SJCRH30 (cell line): ENCODE measurements at regions not wholly inside any gene's neighbourhood (a gene's known extent, or its start where the extent isn't known, plus 50 kb on each side); places are given as distances from the start of the nearest gene placed in this dataset.

Experiments used
- DNase-seq, 2 experiments: peaks; one replicate each; pipeline ENCODE4 v3.0.0-alpha.2; 2015 to 2020
- H3K27ac ChIP-seq: fragments of 250-450 bp; sonication (Bioruptor Pico); 2 replicates; pipeline ENCODE4 v1.5.1; 2020; ENCODE audit warnings: mild to moderate bottlenecking, moderate library complexity
- H3K27me3 ChIP-seq: fragments of 250-450 bp; sonication (Bioruptor Pico); 2 replicates; pipeline ENCODE4 v1.5.1; 2020; ENCODE audit warnings: mild to moderate bottlenecking, moderate library complexity
- H3K36me3 ChIP-seq: fragments of 250-450 bp; sonication (Bioruptor Pico); 2 replicates; pipeline ENCODE4 v1.5.1; 2020; ENCODE audit warnings: mild to moderate bottlenecking, moderate library complexity
- H3K4me1 ChIP-seq: fragments of 250-450 bp; sonication (Bioruptor Pico); 2 replicates; pipeline ENCODE4 v1.5.1; 2020; ENCODE audit warnings: mild to moderate bottlenecking, moderate library complexity
- H3K4me3 ChIP-seq: fragments of 250-450 bp; sonication (Bioruptor Pico); 2 replicates; pipeline ENCODE4 v1.5.1; 2020; ENCODE audit warnings: mild to moderate bottlenecking, moderate library complexity
- H3K9me3 ChIP-seq: fragments of 250-450 bp; sonication (Bioruptor Pico); replicated peaks from 2 replicates; pipeline ENCODE4 v1.5.1; 2020; ENCODE audit warnings: mild to moderate bottlenecking, moderate library complexity

DNA sequence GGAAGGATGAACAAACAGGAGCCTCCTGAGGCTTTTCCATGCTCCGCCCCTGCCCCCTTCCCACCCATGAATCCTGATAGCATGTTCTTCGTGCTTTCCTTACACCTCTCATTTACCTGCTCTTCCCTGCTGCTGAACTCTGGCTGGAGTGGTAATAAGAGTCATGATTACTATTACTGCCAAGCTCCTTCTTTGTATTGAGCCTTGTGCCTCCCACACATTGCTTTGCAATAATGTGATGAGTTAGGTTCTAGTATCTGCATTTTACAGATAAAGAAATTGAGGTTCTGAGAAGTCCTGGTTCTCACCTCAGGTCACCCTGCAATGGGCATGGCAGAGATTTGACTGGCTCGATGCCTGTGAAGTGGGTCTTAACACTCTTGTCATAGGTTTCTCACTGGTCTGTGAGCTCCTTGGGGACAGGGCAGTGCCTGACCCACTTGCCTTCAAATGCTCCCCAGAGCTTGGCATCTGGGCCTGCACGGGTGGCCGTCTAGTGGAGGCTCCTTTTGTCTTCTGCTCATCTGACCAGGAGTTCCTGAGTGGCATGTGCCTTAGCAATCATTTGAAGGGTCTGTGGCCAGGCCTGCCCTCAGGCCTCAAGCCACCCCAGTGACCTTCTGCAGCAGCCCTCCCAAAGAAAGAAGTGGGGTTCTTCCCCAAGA is 309.2 kb upstream of the ZMIZ1 start:
- no peak overlapping the region for H3K4me3 ChIP-seq
- H3K36me3 ChIP-seq, result no peaks in the 10 kb centered on the region
- no peak for DNase-seq
- no peaks in the 10 kb centered on the region for H3K27me3 ChIP-seq
- no peak overlapping the region for H3K27ac ChIP-seq
- H3K4me1 ChIP-seq, result peaks cover 38% of the 10 kb centered on the region
- H3K9me3 ChIP-seq, result no peaks in the 10 kb centered on the region

DNA sequence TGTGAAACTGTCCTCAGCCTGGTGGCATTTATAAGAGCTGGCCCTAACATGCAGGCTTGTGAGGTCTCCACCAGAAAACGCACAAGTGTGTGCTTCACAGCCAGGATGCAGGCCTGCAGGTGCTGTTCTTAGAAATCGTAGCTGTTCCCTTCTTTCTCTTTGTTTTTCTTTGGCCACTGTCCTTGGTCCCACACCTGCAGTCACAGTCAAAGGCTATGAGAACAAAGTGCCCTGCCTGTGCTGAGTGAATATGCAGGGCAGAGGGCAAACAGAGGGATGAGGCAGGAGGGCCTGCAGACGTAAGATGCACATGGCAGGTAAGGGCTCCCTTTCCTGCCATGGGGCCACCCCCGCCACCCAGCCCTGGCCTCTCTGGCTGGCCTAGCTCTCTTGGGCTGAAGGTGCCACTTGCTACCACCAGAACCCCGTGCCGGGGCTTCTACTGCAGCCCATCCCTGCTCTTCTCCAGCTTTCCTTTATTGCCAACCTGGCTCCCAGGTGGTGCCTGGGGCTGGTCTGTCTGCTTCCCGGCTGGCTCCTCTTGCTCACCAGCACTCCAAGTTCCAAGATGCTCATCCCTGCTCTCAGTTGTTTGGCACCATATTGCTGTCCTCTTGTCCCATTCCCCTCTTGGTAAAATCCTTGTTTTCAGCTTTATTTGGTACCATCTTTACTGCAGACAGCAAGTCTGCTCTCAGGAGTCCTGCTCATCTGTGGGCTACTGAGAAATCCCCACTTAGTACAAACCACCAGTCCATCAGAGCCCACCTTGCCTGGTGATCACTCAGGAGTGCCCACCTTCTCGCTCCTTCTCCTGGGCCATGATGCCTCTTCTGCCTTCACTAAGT is 308.1 kb upstream of the ZMIZ1 start:
- no peak overlapping the region for H3K27ac ChIP-seq
- DNase-seq, result no peak
- H3K36me3 ChIP-seq, result no peaks in the 10 kb centered on the region
- H3K27me3 ChIP-seq, result no peaks in the 10 kb centered on the region
- peaks cover 32% of the 10 kb centered on the region for H3K4me1 ChIP-seq
- H3K4me3 ChIP-seq, result no peak overlapping the region
- H3K9me3 ChIP-seq, result no peaks in the 10 kb centered on the region

DNA sequence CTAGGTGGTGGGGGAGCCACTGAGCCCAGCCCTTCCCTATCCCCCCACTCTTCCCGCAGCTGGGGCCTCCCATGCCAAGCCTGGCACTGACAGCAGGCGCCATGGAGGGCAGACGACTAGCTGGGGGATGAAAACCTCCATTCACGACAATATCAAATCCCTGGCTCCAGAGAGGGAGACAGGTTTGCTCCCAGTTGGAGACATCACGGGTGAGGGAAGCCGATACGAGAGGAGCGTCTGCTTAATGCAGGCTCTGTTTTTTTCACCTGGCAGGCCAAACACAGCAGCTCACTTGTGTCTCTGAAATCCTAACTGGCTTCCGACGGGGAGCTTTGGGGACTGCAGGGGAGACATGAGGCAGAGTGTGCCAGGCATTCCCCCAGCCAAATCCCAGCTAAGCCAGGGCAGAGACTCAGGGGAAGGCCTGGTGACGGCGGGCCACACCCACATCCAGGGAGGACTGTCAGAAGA is 307.4 kb upstream of the ZMIZ1 start:
- Histone ChIP-seq H3K27me3 (no peaks in the 10 kb centered on the region), H3K4me3 (no peak overlapping the region), H3K4me1 (peaks cover 32% of the 10 kb centered on the region), H3K9me3 (no peaks in the 10 kb centered on the region), H3K27ac (no peak overlapping the region), H3K36me3 (no peaks in the 10 kb centered on the region)
- peak; percentile 15 to 33 for DNase-seq

DNA sequence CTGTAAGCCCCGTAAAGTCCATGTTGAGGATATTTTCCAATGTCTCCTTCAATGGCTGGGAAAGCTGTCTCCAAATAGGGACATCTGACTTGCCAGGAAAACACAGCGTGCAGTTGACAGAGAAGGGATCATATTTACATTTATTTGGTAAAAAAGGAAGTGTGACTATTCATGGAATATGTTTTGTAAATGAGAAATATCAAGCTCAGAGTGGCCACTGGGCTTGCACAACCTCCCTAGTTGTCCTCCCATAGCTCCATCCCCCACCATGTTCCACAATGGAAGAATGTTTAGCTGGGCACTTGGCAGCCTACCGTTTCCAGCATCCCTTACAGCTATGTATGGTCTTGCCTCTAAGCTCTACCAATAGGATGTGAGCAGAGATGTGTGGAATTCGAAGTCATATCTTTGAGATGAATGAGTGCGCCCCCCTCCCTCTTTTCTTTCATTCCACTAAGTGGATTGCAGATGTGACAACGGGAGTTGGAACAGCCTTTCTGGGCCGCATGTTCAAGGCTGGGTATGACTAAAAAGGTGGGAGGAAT is 306.6 kb upstream of the ZMIZ1 start:
- H3K27me3 ChIP-seq, result no peaks in the 10 kb centered on the region
- peaks cover 26% of the 10 kb centered on the region for H3K4me1 ChIP-seq
- H3K27ac ChIP-seq, result no peak overlapping the region
- no peaks in the 10 kb centered on the region for H3K9me3 ChIP-seq
- H3K4me3 ChIP-seq, result no peak overlapping the region
- no peaks in the 10 kb centered on the region for H3K36me3 ChIP-seq
- DNase-seq, result no peak

DNA sequence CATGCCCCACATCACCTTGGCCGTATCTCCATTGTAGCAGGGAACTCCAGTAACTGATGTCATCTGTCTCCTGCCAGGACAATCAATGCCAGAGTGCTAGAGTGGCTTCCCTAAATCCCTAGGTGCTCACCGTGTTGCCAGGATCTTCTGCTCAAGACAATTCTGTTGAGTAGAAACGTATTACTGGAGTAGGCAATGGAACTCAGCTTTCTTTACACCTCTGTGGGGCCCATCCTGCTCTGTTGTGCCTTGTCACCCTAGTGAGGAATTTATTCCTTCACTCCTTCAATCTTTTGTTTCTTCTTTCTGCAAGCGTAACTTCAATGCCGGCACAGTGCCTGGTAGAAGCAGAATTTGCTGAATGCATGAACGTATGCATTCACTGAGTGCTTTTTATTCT is 305.5 kb upstream of the ZMIZ1 start:
- Histone ChIP-seq H3K4me1 (peaks cover 28% of the 10 kb centered on the region), H3K27me3 (no peaks in the 10 kb centered on the region), H3K27ac (no peak overlapping the region), H3K9me3 (no peaks in the 10 kb centered on the region), H3K36me3 (no peaks in the 10 kb centered on the region), H3K4me3 (no peak overlapping the region)
- no peak for DNase-seq

DNA sequence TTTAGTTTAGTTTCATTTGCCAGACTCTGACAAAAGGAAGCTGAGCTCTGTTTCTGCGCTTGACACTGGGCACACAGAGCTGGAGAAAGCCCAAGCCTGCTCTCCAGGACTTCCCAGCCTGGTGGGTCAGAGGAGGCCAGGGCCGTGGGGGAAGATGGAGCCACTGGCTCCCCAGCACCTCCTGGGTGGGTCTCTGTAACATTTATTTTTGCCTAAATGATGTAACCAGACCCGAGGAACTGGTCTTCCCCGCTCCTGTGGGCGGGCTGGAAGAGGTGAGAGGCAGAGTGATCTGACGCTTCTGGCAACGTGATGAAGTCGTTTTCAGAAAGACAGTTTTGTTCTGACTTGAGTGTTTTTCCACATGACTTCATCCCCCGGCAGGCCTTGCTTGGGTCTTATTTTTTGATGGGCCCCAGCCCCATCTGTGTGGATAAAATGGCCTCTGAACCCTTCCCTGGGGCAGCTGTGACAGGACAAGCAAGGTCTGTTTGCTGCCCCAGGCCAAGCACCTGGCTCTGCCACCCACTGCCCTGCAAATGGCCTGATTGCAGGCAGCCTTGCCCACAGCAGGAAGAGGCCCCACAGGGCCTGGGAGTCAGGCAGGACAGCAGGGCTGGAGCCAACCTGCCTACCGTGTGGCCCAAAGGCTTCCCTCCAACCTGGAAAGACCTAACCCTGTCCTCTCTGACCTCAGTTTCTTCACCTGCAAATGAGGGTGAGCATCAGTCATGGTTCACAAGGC is 304.9 kb upstream of the ZMIZ1 start:
- DNase-seq, result peak; percentile 38 to 63
- H3K27ac ChIP-seq, result no peak overlapping the region

DNA sequence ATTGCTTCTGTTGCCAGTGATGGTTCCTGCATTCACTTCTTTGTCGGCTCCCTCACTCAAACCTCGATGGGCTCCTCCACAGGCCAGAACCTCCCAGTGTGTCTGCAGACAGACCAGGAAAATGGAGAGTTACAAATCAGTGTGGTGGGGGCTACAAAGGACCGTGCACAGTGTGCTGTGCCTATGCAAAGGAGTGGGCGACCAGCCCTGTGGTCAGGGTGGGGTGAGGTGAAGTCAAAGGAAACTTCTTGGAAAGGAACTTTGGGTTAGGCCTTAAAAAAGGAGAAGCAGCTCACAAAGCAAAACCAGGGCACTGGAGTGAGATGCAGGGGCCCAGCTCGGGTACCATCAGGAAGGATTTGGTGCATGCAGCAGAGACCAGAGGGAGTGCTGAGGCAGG is 304.3 kb upstream of the ZMIZ1 start:
- no peaks in the 10 kb centered on the region for H3K9me3 ChIP-seq
- no peak overlapping the region for H3K4me3 ChIP-seq
- H3K36me3 ChIP-seq, result no peaks in the 10 kb centered on the region
- H3K27ac ChIP-seq, result no peak overlapping the region
- H3K27me3 ChIP-seq, result no peaks in the 10 kb centered on the region
- H3K4me1 ChIP-seq, result peaks cover 36% of the 10 kb centered on the region
- DNase-seq, result no peak

More for the DNA sequence above, 304.9 kb upstream of the ZMIZ1 start:
- Histone ChIP-seq H3K4me3 (no peak overlapping the region), H3K27me3 (no peaks in the 10 kb centered on the region), H3K9me3 (no peaks in the 10 kb centered on the region), H3K36me3 (no peaks in the 10 kb centered on the region), H3K4me1 (peaks cover 34% of the 10 kb centered on the region)

DNA sequence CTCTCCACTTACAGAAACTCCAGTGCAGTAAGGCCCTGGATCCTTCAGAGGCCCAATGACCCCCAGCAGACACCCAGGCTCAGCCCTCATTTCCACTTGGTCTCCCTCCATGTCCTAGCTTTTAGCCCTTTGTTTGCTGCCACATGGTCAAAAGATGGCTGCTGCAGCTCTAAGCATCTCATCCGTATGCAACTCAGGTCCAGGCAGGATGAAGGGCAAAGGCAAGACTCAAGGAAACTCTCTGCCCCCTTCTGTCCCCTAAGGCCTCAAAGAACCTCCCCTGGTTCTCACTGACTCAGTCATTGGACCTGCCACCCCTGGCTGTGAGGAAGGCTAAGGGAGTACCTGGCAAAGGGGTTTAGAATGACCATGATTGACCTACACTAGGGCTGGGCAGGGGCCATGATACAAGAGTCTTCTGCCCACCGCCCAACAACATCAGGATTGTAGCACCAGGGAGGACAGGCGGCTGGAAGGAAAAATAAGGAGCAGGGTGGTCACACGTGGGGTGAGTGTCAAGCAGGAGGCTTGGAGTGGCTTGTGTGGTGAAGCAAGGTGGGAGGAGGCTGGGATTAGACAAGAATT is 303.8 kb upstream of the ZMIZ1 start:
- Histone ChIP-seq H3K27ac (no peak overlapping the region), H3K4me1 (peaks cover 36% of the 10 kb centered on the region), H3K9me3 (no peaks in the 10 kb centered on the region), H3K27me3 (no peaks in the 10 kb centered on the region), H3K4me3 (no peak overlapping the region), H3K36me3 (no peaks in the 10 kb centered on the region)
- DNase-seq, result no peak

DNA sequence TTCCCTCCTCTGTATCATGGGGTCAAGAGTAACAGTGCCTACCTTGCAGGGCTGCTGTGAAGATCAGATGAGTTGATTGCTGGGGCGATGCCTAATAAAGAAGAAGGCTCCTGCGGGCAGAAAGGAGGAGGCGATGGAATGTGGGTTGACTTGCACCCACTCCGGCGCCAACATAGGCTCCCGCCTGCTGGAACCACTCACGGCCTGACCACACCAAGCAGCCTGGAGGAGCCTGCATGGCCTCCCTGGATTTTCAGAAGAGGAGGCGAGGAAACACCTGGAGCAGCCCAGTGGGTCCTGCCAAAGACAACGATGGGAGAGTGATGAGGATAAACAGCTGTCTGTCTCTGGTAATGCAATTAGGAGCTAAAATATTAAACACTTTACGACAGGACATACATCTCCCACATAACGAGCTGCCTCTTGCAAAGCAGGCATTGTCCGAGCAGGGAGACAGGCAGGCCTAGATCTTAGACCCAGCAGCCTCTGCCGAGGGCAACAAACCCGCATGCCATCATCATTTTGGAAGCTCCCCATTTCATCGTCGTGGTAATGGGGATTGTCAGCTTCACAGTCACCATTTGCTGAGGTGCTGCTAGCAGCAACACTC is 302.9 kb upstream of the ZMIZ1 start:
- Histone ChIP-seq H3K36me3 (no peaks in the 10 kb centered on the region), H3K27ac (0 out of 2 replicates have a peak overlapping the region, but pooled peaks have one; percentile 14), H3K9me3 (no peaks in the 10 kb centered on the region), H3K4me1 (peaks cover 36% of the 10 kb centered on the region), H3K4me3 (no peak overlapping the region), H3K27me3 (no peaks in the 10 kb centered on the region)
- DNase-seq, result peak; percentile 19 to 43

DNA sequence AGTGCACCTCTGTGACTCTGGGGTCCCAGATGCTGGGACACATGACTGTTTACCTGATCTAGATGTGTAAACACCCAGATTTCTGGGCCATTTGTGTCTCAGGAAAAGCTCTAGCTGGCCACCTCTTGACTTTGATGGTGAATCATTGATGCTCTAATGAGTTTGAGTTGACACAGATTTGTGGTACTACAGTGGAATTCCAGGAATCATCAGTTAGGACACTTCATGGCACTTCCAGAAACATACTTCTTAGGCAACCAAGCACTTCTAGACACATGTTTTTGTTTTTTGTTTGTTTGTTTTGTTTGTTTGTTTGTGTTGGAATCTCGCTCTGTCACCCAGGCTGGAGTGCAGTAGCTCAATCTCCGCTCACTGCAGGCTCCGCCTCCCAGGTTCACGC is 302.2 kb upstream of the ZMIZ1 start:
- no peak overlapping the region for H3K4me3 ChIP-seq
- H3K9me3 ChIP-seq, result no peaks in the 10 kb centered on the region
- no peak for DNase-seq
- no peaks in the 10 kb centered on the region for H3K36me3 ChIP-seq
- H3K27ac ChIP-seq, result no peak overlapping the region
- H3K27me3 ChIP-seq, result no peaks in the 10 kb centered on the region
- H3K4me1 ChIP-seq, result peaks cover 36% of the 10 kb centered on the region

DNA sequence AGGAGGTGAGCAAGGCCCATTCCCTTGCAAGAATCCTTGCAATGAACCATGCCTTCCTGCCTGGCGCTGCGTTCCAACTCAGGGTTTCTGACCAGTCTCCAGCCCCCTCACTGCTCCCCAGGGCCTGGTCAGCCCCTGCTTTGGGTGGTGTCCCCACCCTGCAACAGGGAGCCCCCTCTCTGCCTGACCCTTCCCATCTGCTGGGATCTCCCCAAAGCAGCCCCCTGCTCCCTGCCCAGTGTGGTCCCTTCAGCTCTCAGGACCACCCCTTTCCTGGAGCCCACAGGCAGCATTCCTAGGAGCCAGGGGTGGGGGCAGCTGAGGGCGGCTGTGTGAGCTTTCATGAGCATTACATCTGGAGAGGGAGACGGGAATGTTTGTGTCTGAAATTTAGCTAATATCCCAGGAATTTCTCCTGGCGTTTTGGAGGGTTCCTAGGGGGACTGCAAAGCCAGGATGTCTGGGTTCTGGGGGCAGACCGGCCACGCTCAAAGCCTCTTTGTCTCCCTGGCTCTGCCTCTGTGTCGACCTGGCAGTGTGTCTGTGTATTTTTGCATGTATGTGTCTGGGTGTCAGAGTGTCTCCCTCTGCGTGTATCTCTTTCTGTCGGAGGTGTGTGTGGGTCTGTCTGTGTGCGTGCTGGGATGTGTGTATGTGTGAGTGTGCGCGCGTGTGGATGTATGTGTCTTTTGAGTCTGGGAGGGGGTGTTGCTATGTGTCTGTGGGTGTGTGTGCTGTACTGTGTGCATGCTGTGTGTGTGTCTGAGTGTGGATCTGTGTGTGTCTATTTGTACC is 300.5 kb upstream of the ZMIZ1 start:
- H3K4me3 ChIP-seq, result no peak overlapping the region
- peak; percentile 26 to 27 for DNase-seq
- H3K27me3 ChIP-seq, result no peaks in the 10 kb centered on the region
- H3K4me1 ChIP-seq, result peaks cover 34% of the 10 kb centered on the region
- no peaks in the 10 kb centered on the region for H3K36me3 ChIP-seq
- H3K9me3 ChIP-seq, result no peaks in the 10 kb centered on the region
- H3K27ac ChIP-seq, result peak overlapping the region; percentile 31; the same call in 1 of the 2 replicates

DNA sequence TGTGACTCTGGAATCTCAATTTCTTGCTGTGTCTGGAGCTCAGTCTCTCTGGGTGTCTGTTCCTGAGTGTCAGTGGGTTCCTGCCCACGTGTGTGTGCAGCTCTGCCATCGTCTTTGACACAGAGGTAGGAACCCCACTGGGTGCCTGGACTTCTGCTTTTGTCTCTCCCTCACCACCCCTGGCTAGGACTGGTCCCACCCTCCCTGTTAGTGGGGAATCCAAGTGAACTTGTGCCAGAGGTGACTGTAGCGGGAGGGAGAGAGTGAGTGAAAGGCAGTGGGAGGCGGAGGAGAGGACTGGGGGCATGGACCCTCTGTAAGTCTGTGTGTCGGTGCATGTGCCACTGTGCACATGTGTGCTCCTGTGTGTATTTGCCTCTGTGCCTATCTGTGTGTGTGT is 299.9 kb upstream of the ZMIZ1 start:
- Histone ChIP-seq H3K4me1 (peaks cover 29% of the 10 kb centered on the region), H3K4me3 (no peak overlapping the region)

DNA sequence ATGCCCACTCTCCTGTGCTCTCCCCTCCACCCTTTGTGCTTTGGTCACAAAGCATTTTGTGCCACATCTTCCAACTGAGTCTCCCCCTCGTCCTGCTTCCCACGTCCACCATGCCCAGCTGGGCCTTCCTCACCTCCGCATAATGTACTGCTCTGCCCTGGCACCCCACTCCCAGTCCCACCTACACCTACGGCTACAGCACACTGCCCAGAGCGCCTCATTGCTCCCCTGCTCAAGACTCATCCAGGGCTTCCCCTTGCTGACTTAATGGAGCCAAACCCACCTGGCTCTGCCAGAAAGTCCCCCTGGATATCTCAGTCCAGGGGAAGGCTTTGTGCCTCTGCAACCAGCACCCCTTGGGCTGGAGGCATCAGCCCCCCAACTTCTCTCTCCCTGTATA is 299.2 kb upstream of the ZMIZ1 start:
- Histone ChIP-seq H3K4me1 (peaks cover 23% of the 10 kb centered on the region), H3K4me3 (no peak overlapping the region), H3K9me3 (no peaks in the 10 kb centered on the region), H3K36me3 (no peaks in the 10 kb centered on the region), H3K27me3 (no peaks in the 10 kb centered on the region), H3K27ac (no peak overlapping the region)
- no peak for DNase-seq

More for the DNA sequence above, 299.9 kb upstream of the ZMIZ1 start:
- no peak for DNase-seq
- no peaks in the 10 kb centered on the region for H3K9me3 ChIP-seq
- H3K27ac ChIP-seq, result peak overlapping the region; percentile 31; the same call in 1 of the 2 replicates
- H3K36me3 ChIP-seq, result no peaks in the 10 kb centered on the region
- no peaks in the 10 kb centered on the region for H3K27me3 ChIP-seq
